MM.1S (cell line): ENCODE measurements at regions not wholly inside any gene's neighbourhood (a gene's known extent, or its start where the extent isn't known, plus 50 kb on each side); places are given as distances from the start of the nearest gene placed in this dataset.

Experiments
- CTCF ChIP-seq: fragments of 300-600 bp; sonication (generic); IDR thresholded peaks from 2 replicates; pipeline ENCODE4 v1.5.1; 2016; ENCODE audit warnings: antibody characterized with exemption, low read length, mixed read lengths
- EZH2 ChIP-seq: fragments of 300-600 bp; sonication (generic); optimal IDR thresholded peaks from 2 replicates; pipeline ENCODE3; 2017; ENCODE audit warnings: low read depth, mild to moderate bottlenecking, antibody characterized with exemption, low read length, mixed read lengths
- EZH2phosphoT487 ChIP-seq: fragments of 300-600 bp; sonication (generic); IDR thresholded peaks from 2 replicates; pipeline ENCODE4 v1.6.1; 2018; ENCODE audit warnings: antibody characterized with exemption, low read length

GRCh38 chr1:177517546-177517945 lies 346.8 kb downstream of the BRINP2 start:
- TF ChIP-seq CTCF, result no peak
- TF ChIP-seq EZH2, result no peak
- no peak for TF ChIP-seq EZH2phosphoT487
